Skin of body (tissue), 1 donor: ENCODE measurements at regions not wholly inside any gene's neighbourhood (a gene's known extent, or its start where the extent isn't known, plus 50 kb on each side); places are given as distances from the start of the nearest gene placed in this dataset.
"Not testable (repeated sequence)": the region's sequence is repeated elsewhere in the genome, so short reads cannot be mapped to it uniquely, and the experiment has no call there.

Source experiments
- DNase-seq: peaks from one replicate; lab custom pipeline; 2025; lab: John Stamatoyannopoulos, UW

DNA sequence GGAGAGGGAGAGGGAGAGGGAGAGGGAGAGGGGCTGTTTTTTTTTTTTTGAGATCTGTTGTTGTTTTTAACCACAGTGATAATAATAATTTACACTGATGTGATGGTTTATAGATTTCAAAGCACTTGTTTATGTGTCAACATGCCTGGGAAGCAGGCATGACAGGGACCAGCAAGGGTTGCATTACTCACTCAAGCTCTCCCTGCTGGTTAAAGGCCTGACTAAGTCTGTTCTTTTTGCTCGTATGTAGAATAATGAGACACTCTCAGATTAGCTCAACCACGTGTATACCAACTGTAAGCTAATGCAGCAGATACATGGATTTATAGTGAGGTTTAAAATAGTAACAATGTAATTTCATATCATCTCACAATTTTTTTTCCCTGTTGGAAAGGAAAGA is 134.6 kb upstream of the BOD1L1 start:
- DNase-seq, result no peak

GRCh38 chr4:13763707-13764106 is 136.2 kb upstream of the BOD1L1 start:
- DNase-seq, result no peak

- no peak for DNase-seq
Measured at GRCh38 chr4:13765539-13765938, 138.0 kb upstream of the BOD1L1 start.

DNA sequence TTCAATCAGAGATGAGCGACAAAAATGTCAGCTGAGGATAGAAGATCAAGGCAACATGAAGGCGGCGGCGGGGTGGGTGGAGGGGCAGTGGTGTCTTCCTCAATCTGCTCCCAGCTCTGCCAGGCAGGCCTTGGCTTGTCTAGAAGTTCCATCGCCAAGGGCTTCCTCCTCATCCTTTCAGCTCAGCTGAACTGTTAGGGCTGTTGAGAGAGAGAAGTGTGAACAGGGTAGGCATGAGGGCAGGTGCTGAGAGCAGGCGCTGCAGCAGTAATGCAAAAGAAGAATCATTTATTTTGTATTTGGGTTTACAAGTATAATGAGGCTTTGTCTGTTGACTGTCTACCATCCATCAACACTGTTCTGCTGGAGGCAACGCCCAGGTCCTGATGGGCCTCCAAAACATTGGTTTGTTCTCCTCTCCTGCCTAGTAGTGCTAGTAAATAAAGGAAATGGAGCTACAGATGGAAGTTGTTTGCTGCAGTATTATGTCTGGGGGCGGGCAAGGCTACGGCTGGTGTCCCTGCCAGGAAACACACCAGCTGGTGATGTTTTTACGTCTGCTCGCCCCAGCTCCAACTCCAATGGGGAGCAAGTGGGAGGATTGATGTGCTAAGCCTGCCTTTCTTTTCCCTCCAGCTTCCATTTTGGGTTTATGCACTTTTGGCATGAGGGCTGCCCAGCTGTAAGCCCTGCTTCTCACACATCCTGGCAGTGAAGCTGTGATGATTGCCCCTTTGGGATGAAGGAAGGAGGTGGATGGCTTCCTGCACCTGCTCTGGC is 139.4 kb upstream of the BOD1L1 start:
- DNase-seq, result no peak

- no peak for DNase-seq
Measured at GRCh38 chr4:13777341-13777740, 149.8 kb upstream of the BOD1L1 start.

GRCh38 chr4:13778367-13778766 is 150.8 kb upstream of the BOD1L1 start:
- DNase-seq, result no peak

DNA sequence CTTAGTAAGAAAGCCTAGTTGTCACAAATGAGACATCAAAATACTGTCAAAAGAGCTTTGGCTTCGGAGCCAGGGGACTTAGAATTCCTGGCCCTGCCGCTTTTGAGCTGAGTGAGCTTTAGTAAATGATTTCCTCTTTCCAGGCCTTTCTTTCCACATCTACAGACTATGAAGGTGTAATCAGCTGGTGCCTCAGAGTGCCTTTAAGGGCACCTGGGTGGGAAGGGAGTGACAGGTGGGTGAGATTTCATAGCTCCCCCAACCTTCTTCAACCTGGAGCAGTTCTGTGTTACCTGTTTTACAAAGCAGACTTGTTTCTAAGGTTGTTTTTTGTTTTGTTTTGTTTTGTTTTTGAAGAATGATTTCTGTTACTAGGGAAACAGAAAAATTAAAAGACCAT is 154.7 kb upstream of the BOD1L1 start:
- DNase-seq, result no peak

- DNase-seq, result no peak
Measured at GRCh38 chr4:13783800-13784411, 156.4 kb upstream of the BOD1L1 start.

DNA sequence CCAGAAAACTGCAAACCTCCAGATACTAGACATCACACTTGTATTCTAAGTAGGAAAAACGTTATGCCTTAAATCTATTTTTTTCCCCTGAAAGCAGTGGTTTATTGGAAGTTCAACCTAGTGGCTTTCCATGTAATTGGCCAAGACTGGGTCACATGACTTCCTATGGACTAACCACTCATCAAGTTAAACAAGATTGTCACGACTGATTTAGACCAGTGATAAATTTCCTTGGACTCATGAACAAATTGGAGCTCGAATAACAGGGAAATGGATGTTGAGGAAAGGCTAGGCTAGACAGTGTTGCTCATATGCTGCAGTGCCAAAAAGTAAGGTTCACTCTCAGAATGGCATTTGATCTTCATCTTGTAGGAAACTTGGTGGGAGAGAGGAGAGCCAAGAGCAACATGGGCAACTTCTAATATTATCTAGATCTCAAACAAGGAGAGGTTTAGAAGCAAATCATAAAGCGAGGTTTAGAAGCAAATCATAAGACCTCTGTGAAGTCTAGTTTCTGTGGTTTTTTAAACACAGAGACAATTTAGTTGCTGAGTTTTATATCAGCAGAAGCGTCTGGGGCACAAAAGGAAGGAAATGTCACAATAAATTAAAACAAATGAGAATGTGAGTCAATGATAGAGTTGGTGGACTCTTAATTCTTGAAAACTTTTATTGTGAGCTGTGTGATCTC is 165.6 kb upstream of the BOD1L1 start:
- no peak for DNase-seq

DNA sequence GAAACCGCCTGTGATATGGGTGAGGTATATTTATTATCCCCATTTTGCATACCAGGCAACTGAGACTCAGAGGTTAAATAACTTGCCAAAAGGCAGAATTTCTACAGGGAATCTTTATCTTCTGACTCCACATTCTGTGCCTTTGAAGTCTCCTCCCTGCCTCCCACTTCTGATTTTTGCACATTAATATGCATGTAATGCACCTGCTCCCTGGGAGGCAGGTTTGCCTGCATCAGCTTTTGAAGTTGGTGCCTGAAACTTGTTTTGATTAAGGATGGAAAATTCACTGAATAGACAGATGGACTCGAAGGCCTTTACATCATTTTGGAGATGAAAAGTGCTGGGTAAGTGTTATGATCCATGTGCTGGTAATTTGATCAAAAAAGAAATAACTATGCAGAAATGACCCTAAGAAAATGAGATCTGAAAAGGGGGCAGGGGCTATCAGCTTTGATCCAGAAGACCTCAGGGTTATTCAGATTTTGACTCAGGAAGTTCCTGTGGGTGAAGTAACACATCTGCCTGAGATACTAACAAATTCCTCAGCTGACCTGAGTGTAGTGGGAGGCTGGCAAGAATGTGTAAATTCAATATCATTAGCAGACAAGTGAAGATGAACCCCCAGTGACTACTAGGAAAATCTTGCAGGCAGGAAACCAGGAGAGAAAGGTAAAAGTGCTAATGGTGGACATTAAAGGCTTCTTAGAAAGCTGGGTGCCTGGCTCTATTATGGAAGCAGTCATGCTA is 167.5 kb upstream of the BOD1L1 start:
- no peak for DNase-seq

DNA sequence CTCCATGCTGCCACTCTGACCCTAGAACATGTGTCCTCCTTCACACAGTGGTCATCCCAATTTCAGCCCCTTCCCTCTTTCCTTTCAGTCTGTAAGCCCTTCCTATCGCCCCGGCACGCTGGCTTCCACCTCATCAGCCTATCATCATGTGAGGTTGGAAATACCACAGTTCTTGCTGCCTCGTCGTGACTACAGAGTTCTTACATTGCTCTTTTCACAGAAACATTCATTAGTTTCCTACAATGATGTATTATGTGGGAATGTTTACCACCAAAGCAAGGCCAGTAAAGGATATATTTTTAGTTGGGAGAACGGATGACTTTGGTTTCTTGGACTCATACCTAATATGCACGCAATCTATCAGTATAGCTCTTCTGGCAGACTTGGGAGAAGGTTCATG is 169.5 kb upstream of the BOD1L1 start:
- DNase-seq, result no peak

DNA sequence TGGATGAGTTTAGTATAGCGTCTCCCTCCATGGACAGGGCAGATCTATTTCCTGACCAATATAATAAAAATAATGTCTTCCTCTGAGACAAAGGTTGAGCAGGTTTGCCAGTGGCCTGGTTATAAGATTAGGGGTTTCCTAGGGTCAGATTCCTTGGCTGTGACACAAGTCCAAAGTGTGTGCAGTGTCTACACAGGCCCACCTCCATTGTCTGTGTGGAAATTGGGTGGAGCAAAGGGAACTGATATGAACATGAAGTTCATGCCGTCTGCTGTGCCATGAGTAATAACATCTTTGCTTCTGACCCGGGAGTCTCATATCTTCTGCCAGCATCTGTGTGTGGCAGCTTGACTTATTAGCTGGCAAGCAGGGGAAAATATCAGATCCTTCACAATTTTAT is 187.7 kb upstream of the BOD1L1 start:
- DNase-seq, result no peak

DNA sequence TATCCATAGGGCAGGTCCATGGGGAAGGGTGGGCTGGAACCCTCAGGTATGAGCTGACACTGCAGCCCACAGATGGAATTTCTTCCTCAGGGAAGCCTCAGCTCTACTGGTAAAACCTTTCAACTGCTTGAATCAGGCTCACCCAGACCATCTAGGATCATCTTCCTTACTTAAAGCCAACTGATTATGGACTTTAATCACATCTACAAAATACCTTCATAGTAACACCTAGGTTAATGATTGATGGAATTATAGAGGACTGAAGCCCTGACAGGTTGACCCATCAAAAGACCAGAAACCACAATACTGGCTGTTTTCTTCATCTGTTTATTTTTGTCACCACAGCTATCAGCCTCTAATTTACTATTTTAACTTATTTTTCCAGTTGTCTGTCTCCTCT is 188.9 kb upstream of the BOD1L1 start:
- no peak for DNase-seq

- DNase-seq, result no peak
Measured at GRCh38 chr4:13821522-13821921, 194.0 kb upstream of the BOD1L1 start.

DNA sequence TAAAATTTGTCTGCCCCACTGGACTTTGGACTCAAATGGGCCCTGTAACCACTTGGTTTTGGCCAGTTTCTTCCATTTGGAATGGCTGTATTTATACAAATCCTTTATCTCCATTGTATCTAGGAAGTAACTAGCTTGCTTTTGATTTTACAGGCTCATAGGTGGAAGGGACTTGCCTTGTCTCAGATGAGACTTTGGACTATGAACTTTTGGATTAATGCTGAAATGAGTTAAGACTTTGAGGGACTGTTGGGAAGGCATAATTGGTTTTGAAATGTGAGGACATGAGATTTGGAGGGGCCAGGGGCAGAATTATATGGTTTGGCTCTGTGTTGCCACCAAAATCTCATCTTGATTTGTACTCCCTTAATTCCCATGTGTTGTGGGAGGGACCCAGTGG is 198.3 kb upstream of the BOD1L1 start:
- DNase-seq, result not testable (repeated sequence)

GRCh38 chr4:13829457-13829856 is 201.9 kb upstream of the BOD1L1 start:
- no peak for DNase-seq

DNA sequence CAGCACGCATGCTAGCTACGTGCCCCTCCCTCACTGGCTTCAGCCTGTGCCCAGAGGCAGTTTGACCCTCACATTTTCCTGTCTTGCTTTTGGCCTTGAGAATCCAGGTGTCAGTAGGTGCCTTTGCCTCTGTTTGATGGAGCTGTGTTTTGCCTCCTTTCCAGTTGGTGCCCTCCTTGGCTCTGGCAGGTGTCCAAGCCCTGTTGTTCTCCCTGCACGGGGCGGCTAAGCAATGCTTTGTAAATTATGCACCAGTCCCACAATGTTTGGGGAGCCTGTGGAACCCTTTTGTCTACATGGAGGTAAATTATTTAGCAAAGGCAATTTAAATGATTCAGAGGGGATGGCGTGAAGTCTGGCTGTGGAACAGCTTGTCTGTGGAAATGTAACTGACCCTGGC is 202.9 kb upstream of the BOD1L1 start:
- no peak for DNase-seq

DNA sequence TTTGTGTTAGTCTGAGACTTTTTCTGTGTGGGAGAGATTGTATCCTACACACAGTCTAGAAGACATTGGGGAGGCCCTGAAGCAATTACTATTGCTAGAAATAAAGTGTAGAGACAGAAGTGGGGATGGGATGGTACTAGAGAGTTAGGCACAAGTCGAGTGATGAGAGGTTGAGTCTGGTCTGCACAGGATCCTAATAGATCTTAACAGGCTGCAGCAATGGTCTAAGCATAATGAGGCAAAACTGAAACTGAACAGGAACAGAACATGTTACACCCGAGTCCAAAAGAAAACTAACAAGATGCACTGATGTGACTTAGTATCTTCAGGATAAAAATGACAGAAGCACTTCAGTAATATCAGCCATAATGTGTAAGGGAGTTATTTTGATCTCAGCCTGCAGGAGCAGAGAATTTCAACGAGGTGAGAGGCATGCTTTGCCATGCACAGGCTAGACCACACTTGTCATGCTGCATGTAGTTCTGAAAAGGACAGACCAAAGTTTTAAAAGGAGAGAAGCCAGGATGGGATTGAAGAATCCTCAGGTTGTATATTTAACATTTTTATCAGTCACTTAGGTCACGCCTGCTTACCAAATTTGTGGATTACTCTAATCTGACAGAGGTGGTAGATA is 205.8 kb upstream of the BOD1L1 start:
- no peak for DNase-seq

DNA sequence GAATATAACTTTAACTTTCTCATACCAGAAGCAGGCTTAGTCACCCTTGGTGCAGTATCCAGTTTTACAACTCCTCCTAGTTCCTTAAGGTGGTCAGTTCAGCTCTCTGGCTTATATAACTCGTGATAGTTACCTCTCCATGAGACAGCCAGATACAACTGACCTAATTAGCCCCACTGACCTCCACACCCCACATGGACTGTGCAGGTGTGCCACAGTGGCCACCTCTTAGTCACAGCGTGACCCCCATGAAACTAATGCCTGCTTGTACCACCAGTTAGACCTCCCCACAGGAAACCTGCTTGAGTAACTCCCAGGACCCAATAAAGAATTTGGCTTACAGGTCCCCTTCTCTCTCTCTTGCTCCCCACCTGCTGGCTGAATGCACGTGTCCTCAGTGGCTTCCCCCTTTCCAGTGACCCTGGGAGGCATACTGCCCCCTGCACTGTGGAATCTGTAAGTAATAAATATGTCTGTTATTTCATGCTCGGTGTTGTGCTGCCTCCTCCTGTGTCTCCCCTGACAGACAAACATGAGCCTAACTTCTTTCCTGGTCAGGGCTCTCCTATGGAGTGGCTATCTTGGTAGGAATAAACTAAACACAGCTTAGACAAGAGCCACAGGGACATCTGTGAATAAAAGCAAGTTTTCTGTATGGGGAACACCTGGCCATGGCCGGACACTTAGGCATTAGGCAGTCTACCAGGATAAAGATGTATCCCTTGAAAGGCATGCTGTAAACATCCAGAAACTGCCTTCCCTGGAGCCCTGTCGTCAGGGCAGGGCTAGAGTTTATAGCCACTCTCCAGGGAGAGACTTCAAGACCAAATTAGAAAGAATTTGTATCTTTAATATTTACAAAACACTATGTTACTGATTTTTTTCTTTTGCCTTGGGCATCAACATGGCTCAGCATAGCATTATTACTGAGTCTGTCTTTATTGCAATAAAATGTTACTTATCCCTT is 209.7 kb upstream of the BOD1L1 start:
- no peak for DNase-seq

- DNase-seq, result no peak
Measured at GRCh38 chr4:13840502-13841190, 213.1 kb upstream of the BOD1L1 start.
